Effector memory CD8-positive, alpha-beta T cell (primary cell): ENCODE measurements at regions not wholly inside any gene's neighbourhood (a gene's known extent, or its start where the extent isn't known, plus 50 kb on each side); places are given as distances from the start of the nearest gene placed in this dataset.
"Not testable (repeated sequence)": the region's sequence is repeated elsewhere in the genome, so short reads cannot be mapped to it uniquely, and the experiment has no call there.

Experiments
- ATAC-seq: fragments of 150-1000 bp; cut with Tn5 transposase; replicated peaks from 2 replicates; pipeline ENCODE4 v1.10.0; 2021; ENCODE audit warnings: mild to moderate bottlenecking, moderate library complexity
- DNase-seq, 3 experiments: peaks; one replicate each; pipeline ENCODE4 v3.0.0; 2021
- H3K27ac Mint-ChIP-seq, 2 donors: one replicate each; pipeline ENCODE4 v1.8.0; 2022; ENCODE audit warnings: mild to moderate bottlenecking in 2 of 2, mixed read lengths in 2 of 2, moderate library complexity in 2 of 2
- H3K27me3 Mint-ChIP-seq, 2 donors: one replicate each; pipeline ENCODE4 v1.8.0; 2022; ENCODE audit warnings: mixed read lengths in 2 of 2
- H3K36me3 Mint-ChIP-seq: one replicate; pipeline ENCODE4 v1.8.0; 2022; ENCODE audit warnings: mild to moderate bottlenecking, moderate library complexity, mixed read lengths; ENCODE audit not compliant: insufficient read depth
- H3K4me1 Mint-ChIP-seq, 2 donors: one replicate each; pipeline ENCODE4 v1.8.0; 2022; ENCODE audit warnings: low read depth in 2 of 2, mixed read lengths in 2 of 2
- H3K4me3 Mint-ChIP-seq, 2 donors: one replicate each; pipeline ENCODE4 v1.8.0; 2022; ENCODE audit warnings: mild to moderate bottlenecking in 2 of 2, mixed read lengths in 2 of 2, moderate library complexity in 2 of 2
- H3K9me3 Mint-ChIP-seq, 2 donors: one replicate each; pipeline ENCODE4 v1.8.0; 2022; ENCODE audit warnings: mixed read lengths in 2 of 2

GRCh38 chr5:15103864-15104263 is 232.3 kb upstream of the ANKH start:
- ATAC-seq (no peak), DNase-seq (no peak)
- Mint-ChIP-seq H3K4me1 (peaks cover 3 to 4% of the 10 kb centered on the region in 2 donors), H3K36me3 (no peaks in the 10 kb centered on the region), H3K9me3 (peaks cover 0 to 2% of the 10 kb centered on the region in 2 donors), H3K27me3 (peaks cover 0 to 7% of the 10 kb centered on the region in 2 donors), H3K4me3 (no peak overlapping the region), H3K27ac (peak overlapping the region in 1 of 2 donors; percentile 76)

GRCh38 chr5:15103130-15103529 is 231.6 kb upstream of the ANKH start:
- H3K27me3 Mint-ChIP-seq = peaks cover 0 to under 1% of the 10 kb centered on the region in 2 donors
- DNase-seq = peak in 1 of 3 experiments; percentile 13
- peak overlapping the region in 1 of 2 donors; percentile 14 for H3K4me3 Mint-ChIP-seq
- peaks cover 0 to 2% of the 10 kb centered on the region in 2 donors for H3K9me3 Mint-ChIP-seq
- peaks cover 3 to 4% of the 10 kb centered on the region in 2 donors for H3K4me1 Mint-ChIP-seq
- no peaks in the 10 kb centered on the region for H3K36me3 Mint-ChIP-seq
- H3K27ac Mint-ChIP-seq = peak overlapping the region; percentile 63 to 76
- ATAC-seq = peak; percentile 58

GRCh38 chr5:15097552-15097951 is 226.0 kb upstream of the ANKH start:
- DNase-seq (no peak), ATAC-seq (no peak)
- peaks cover 4 to 19% of the 10 kb centered on the region in 2 donors for H3K9me3 Mint-ChIP-seq
- no peak overlapping the region for H3K4me3 Mint-ChIP-seq
- H3K27me3 Mint-ChIP-seq = no peaks in the 10 kb centered on the region
- no peak overlapping the region for H3K27ac Mint-ChIP-seq
- no peaks in the 10 kb centered on the region for H3K36me3 Mint-ChIP-seq
- H3K4me1 Mint-ChIP-seq = no peaks in the 10 kb centered on the region

GRCh38 chr5:15096686-15097085 is 225.1 kb upstream of the ANKH start:
- H3K36me3 Mint-ChIP-seq, H3K27ac Mint-ChIP-seq, ATAC-seq, H3K4me1 Mint-ChIP-seq, H3K4me3 Mint-ChIP-seq, DNase-seq, H3K27me3 Mint-ChIP-seq: not testable (repeated sequence)
- H3K9me3 Mint-ChIP-seq = peaks cover 4 to 19% of the 10 kb centered on the region in 2 donors

GRCh38 chr5:15092801-15093200 is 221.2 kb upstream of the ANKH start:
- Mint-ChIP-seq H3K27ac (no peak overlapping the region), H3K4me1 (no peaks in the 10 kb centered on the region), H3K36me3 (no peaks in the 10 kb centered on the region), H3K27me3 (peaks cover 17 to 19% of the 10 kb centered on the region in 2 donors), H3K4me3 (no peak overlapping the region), H3K9me3 (peaks cover 6 to 19% of the 10 kb centered on the region in 2 donors)
- no peak for ATAC-seq
- DNase-seq = no peak

GRCh38 chr5:15085671-15086070 is 214.1 kb upstream of the ANKH start:
- no peak for DNase-seq
- ATAC-seq = no peak
- H3K27me3 Mint-ChIP-seq = peaks cover 24 to 30% of the 10 kb centered on the region in 2 donors
- no peaks in the 10 kb centered on the region for H3K36me3 Mint-ChIP-seq
- H3K27ac Mint-ChIP-seq = no peak overlapping the region
- H3K4me1 Mint-ChIP-seq = no peaks in the 10 kb centered on the region
- H3K4me3 Mint-ChIP-seq = no peak overlapping the region
- H3K9me3 Mint-ChIP-seq = peaks cover 5 to 6% of the 10 kb centered on the region in 2 donors

GRCh38 chr5:15082096-15082495 is 210.5 kb upstream of the ANKH start:
- no peaks in the 10 kb centered on the region for H3K36me3 Mint-ChIP-seq
- H3K4me3 Mint-ChIP-seq = no peak overlapping the region
- no peak overlapping the region for H3K27ac Mint-ChIP-seq
- DNase-seq = no peak
- H3K27me3 Mint-ChIP-seq = peaks cover 33 to 37% of the 10 kb centered on the region in 2 donors
- ATAC-seq = no peak
- no peaks in the 10 kb centered on the region for H3K4me1 Mint-ChIP-seq
- H3K9me3 Mint-ChIP-seq = peaks cover 0 to 6% of the 10 kb centered on the region in 2 donors

- H3K4me1 Mint-ChIP-seq = no peaks in the 10 kb centered on the region
These were observed 208.6 kb upstream of the ANKH start for GRCh38 chr5:15080219-15080618.

GRCh38 chr5:15079566-15079965 is 208.0 kb upstream of the ANKH start:
- no peak for ATAC-seq
- no peak overlapping the region for H3K4me3 Mint-ChIP-seq
- no peaks in the 10 kb centered on the region for H3K36me3 Mint-ChIP-seq
- no peak overlapping the region for H3K27ac Mint-ChIP-seq
- peaks cover 0 to 6% of the 10 kb centered on the region in 2 donors for H3K9me3 Mint-ChIP-seq
- no peak for DNase-seq
- H3K27me3 Mint-ChIP-seq = peaks cover 33 to 40% of the 10 kb centered on the region in 2 donors
- H3K4me1 Mint-ChIP-seq = no peaks in the 10 kb centered on the region

More at GRCh38 chr5:15080219-15080618, 208.6 kb upstream of the ANKH start:
- DNase-seq (no peak), ATAC-seq (no peak)
- no peaks in the 10 kb centered on the region for H3K36me3 Mint-ChIP-seq
- H3K27ac Mint-ChIP-seq = no peak overlapping the region
- H3K4me3 Mint-ChIP-seq = no peak overlapping the region
- peaks cover 0 to 6% of the 10 kb centered on the region in 2 donors for H3K9me3 Mint-ChIP-seq
- H3K27me3 Mint-ChIP-seq = peaks cover 33 to 40% of the 10 kb centered on the region in 2 donors

- ATAC-seq (no peak), DNase-seq (no peak)
- H3K9me3 Mint-ChIP-seq = no peaks in the 10 kb centered on the region
- H3K4me3 Mint-ChIP-seq = no peak overlapping the region
- H3K4me1 Mint-ChIP-seq = peaks cover 0 to 6% of the 10 kb centered on the region in 2 donors
- no peak overlapping the region for H3K27ac Mint-ChIP-seq
- H3K36me3 Mint-ChIP-seq = no peaks in the 10 kb centered on the region
- peaks cover 16 to 28% of the 10 kb centered on the region in 2 donors for H3K27me3 Mint-ChIP-seq
These were observed 203.1 kb upstream of the ANKH start for GRCh38 chr5:15074651-15075050.

- no peak for ATAC-seq
- H3K4me1 Mint-ChIP-seq = peaks cover 0 to 6% of the 10 kb centered on the region in 2 donors
- DNase-seq = no peak
- H3K27me3 Mint-ChIP-seq = peaks cover 12 to 16% of the 10 kb centered on the region in 2 donors
- H3K36me3 Mint-ChIP-seq = no peaks in the 10 kb centered on the region
- H3K27ac Mint-ChIP-seq = no peak overlapping the region
- no peak overlapping the region for H3K4me3 Mint-ChIP-seq
- H3K9me3 Mint-ChIP-seq = no peaks in the 10 kb centered on the region
These were observed 201.9 kb upstream of the ANKH start for GRCh38 chr5:15073453-15073852.

GRCh38 chr5:15070907-15071306 is 199.3 kb upstream of the ANKH start:
- no peak overlapping the region for H3K4me3 Mint-ChIP-seq
- H3K27me3 Mint-ChIP-seq = peaks cover 10 to 13% of the 10 kb centered on the region in 2 donors
- H3K36me3 Mint-ChIP-seq = no peaks in the 10 kb centered on the region
- no peak for ATAC-seq
- H3K9me3 Mint-ChIP-seq = peaks cover 2 to 7% of the 10 kb centered on the region in 2 donors
- peaks cover 0 to 6% of the 10 kb centered on the region in 2 donors for H3K4me1 Mint-ChIP-seq
- DNase-seq = no peak
- H3K27ac Mint-ChIP-seq = no peak overlapping the region

- H3K27ac Mint-ChIP-seq = no peak overlapping the region
- ATAC-seq (no peak), DNase-seq (no peak)
- H3K36me3 Mint-ChIP-seq = no peaks in the 10 kb centered on the region
- H3K4me1 Mint-ChIP-seq = peaks cover 0 to 6% of the 10 kb centered on the region in 2 donors
- H3K9me3 Mint-ChIP-seq = peaks cover 2 to 7% of the 10 kb centered on the region in 2 donors
- H3K4me3 Mint-ChIP-seq = no peak overlapping the region
- H3K27me3 Mint-ChIP-seq = peaks cover 10 to 13% of the 10 kb centered on the region in 2 donors
These were observed 197.9 kb upstream of the ANKH start for GRCh38 chr5:15069407-15069905.

GRCh38 chr5:15065091-15065490 is 193.5 kb upstream of the ANKH start:
- no peak for DNase-seq
- H3K9me3 Mint-ChIP-seq = peaks cover 2 to 7% of the 10 kb centered on the region in 2 donors
- H3K27ac Mint-ChIP-seq = no peak overlapping the region
- H3K4me3 Mint-ChIP-seq = no peak overlapping the region
- peaks cover 15 to 40% of the 10 kb centered on the region in 2 donors for H3K27me3 Mint-ChIP-seq
- ATAC-seq = no peak
- no peaks in the 10 kb centered on the region for H3K4me1 Mint-ChIP-seq
- no peaks in the 10 kb centered on the region for H3K36me3 Mint-ChIP-seq
